ENCODE measurements at regions not wholly inside any gene's neighbourhood (a gene's known extent, or its start where the extent isn't known, plus 50 kb on each side); places are given as distances from the start of the nearest gene placed in this dataset.

GRCh38 chr1:55574691-55575225 is 359.6 kb upstream of the USP24 start:
- no peak overlapping the region for H3K4me3 ChIP-seq
- no peaks in the 10 kb centered on the region for H3K27me3 ChIP-seq (ENCODE audit: control insufficient read depth in 3 of 3, insufficient read depth in 3 of 3, low read length in 2 of 3)
- peaks cover 0 to 25% (median 3%) of the 10 kb centered on the region in 5 donors for H3K4me1 ChIP-seq (ENCODE audit: control insufficient read depth in 5 of 5, insufficient read depth in 5 of 5, low read length in 5 of 5)
- H3K9ac ChIP-seq (ENCODE audit: insufficient read depth in 1 of 2, low read length in 2 of 2): no peak overlapping the region
- TF ChIP-seq CTCF (IDR thresholded peaks at IDR 0.05; ENCODE audit: control extremely low read depth, extremely low read depth): no peak
- H3K27ac ChIP-seq (ENCODE audit: low read depth in 1 of 2, low read length in 1 of 2): no peak overlapping the region
- H3K36me3 ChIP-seq (ENCODE audit: control insufficient read depth in 4 of 4, insufficient read depth in 4 of 4, low read length in 4 of 4): no peaks in the 10 kb centered on the region
- H3K9me3 ChIP-seq (ENCODE audit: control insufficient read depth in 4 of 4, insufficient read depth in 3 of 4, low read length in 3 of 4): no peaks in the 10 kb centered on the region
- DNase-seq (no peak), ATAC-seq (ENCODE audit: insufficient read depth, low FRiP score) (no peak)
- 88 to 95% methylated on average over 5 of the region's 5 CpGs for WGBS, 2 donors

- Histone ChIP-seq H3K36me3 (ENCODE audit: control insufficient read depth in 4 of 4, insufficient read depth in 4 of 4, low read length in 4 of 4) (no peaks in the 10 kb centered on the region), H3K9ac (ENCODE audit: insufficient read depth in 1 of 2, low read length in 2 of 2) (no peak overlapping the region), H3K27ac (ENCODE audit: low read depth in 1 of 2, low read length in 1 of 2) (no peak overlapping the region), H3K4me1 (ENCODE audit: control insufficient read depth in 5 of 5, insufficient read depth in 5 of 5, low read length in 5 of 5) (peaks cover 0 to 21% (median 2%) of the 10 kb centered on the region in 5 donors), H3K27me3 (ENCODE audit: control insufficient read depth in 3 of 3, insufficient read depth in 3 of 3, low read length in 2 of 3) (no peaks in the 10 kb centered on the region), H3K4me3 (no peak overlapping the region), H3K9me3 (ENCODE audit: control insufficient read depth in 4 of 4, insufficient read depth in 3 of 4, low read length in 3 of 4) (peaks cover 0 to 1% (median 0%) of the 10 kb centered on the region in 4 donors)
- DNase-seq (no peak), ATAC-seq (ENCODE audit: insufficient read depth, low FRiP score) (no peak)
- TF ChIP-seq CTCF (IDR thresholded peaks at IDR 0.05; ENCODE audit: control extremely low read depth, extremely low read depth): no peak
- WGBS, 2 donors: 91 to 93% methylated on average over 14 of the region's 14 CpGs
These were observed 357.9 kb upstream of the USP24 start for GRCh38 chr1:55572878-55573734.

DNA sequence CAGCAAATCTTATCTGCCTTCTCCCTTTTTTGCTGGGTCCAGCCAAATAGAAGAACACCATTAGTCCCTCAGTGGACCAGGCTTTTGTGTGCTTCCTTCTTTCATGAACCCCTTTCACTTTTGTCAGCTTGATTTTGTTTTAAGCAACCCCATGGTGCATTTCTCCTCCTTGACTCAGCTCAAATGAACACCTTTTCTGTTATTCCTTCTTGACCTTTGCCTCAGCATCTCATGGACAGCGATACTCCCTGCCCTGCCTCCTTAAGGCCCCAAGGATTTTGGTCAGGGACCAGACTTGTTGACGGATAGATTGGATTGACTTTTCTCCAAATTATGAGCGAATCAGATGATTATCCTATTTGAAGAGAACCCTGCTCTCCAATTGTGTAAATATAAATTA is 356.6 kb upstream of the USP24 start:
- Histone ChIP-seq H3K4me1 (ENCODE audit: control insufficient read depth in 5 of 5, insufficient read depth in 5 of 5, low read length in 5 of 5) (peaks cover 0 to 21% (median 2%) of the 10 kb centered on the region in 5 donors), H3K27me3 (ENCODE audit: control insufficient read depth in 3 of 3, insufficient read depth in 3 of 3, low read length in 2 of 3) (no peaks in the 10 kb centered on the region), H3K27ac (ENCODE audit: low read depth in 1 of 2, low read length in 1 of 2) (no peak overlapping the region), H3K36me3 (ENCODE audit: control insufficient read depth in 4 of 4, insufficient read depth in 4 of 4, low read length in 4 of 4) (no peaks in the 10 kb centered on the region), H3K4me3 (no peak overlapping the region), H3K9me3 (ENCODE audit: control insufficient read depth in 4 of 4, insufficient read depth in 3 of 4, low read length in 3 of 4) (peaks cover 0 to 1% (median 0%) of the 10 kb centered on the region in 4 donors), H3K9ac (ENCODE audit: insufficient read depth in 1 of 2, low read length in 2 of 2) (no peak overlapping the region)
- 93 to 97% methylated on average over 3 of the region's 3 CpGs for WGBS, 2 donors
- DNase-seq: no peak
- no peak for TF ChIP-seq CTCF (IDR thresholded peaks at IDR 0.05; ENCODE audit: control extremely low read depth, extremely low read depth)
- ATAC-seq (ENCODE audit: insufficient read depth, low FRiP score): no peak
